SHP77 (cell line): ENCODE measurements at regions not wholly inside any gene's neighbourhood (a gene's known extent, or its start where the extent isn't known, plus 50 kb on each side); places are given as distances from the start of the nearest gene placed in this dataset.

Experiments
- DNase-seq, 2 experiments: peaks; one replicate each; lab custom pipeline; 2025; lab: John Stamatoyannopoulos, UW

DNA sequence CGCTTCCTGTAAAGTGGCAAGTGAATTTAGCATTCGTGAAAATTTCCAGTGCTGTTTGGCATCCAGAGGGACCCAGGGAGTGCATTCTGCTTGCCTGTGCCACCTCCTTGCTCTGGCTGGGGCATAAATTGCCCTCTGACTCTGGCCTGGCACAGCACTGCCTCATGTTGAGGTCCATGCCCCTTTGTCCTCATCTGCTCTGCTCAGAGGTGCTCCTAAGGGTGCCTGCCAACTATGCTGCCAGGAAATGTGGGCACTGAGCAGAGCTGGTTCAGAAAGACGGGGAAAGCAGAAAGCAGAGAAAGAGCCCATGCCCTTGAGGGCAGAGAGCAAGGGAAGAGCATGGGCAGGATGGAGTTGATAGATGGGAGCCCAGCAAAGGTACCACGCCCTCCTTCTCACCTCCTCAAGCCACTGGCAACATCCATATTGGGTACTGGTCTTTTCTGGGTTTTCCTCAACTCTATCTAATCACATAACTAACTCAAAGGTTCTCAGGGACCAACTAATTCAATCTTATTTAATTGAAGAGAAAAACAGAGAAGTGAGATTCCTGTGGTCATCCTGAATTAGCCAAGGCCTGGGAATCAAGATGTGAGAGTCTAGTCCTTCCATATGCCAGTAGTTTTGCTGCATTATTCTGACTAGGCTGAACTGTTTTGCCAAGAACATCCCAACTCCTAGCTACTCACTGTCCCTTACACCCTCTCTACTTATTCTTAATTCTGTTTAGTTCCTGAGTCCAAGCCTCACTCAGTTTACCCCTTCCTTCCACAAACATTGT is 441.5 kb upstream of the TNP1 start:
- DNase-seq: no peak

DNA sequence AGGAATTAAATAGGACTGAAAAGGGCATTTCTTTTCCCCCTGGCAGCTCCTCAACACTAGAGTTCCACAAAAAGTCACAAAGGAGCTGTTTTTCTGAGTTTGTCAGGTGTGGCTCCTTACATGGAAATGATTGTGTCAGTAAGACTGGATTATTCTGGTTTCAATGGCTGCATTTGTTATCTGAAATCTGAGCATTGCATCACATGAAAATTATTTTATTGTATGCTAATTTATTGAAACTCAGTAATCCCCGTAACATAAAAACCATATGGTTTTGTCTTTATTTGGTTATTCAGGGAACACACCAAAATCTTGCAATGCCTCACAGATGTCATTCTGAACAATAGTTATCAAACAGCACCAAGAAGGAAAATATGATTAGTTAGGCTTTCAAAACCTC is 439.7 kb upstream of the TNP1 start:
- no peak for DNase-seq

DNA sequence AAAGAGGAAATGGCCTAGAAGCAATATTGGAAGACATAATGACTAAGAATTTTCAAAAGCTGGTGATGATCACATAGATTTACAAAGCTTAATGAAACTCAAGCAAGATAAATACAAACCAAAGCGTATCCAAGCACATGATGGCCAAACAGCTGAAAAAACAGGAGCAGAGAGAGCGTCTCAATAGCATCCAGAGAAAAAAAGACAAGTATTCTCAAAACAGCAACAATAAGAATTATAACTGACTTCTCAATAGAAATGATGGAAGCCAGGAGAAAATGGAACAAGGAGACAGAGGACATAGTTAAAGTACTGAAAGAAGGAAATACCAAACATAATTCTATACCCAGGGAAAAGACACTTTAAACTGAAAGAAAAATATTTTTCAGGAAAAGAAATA is 437.2 kb upstream of the TNP1 start:
- no peak for DNase-seq

DNA sequence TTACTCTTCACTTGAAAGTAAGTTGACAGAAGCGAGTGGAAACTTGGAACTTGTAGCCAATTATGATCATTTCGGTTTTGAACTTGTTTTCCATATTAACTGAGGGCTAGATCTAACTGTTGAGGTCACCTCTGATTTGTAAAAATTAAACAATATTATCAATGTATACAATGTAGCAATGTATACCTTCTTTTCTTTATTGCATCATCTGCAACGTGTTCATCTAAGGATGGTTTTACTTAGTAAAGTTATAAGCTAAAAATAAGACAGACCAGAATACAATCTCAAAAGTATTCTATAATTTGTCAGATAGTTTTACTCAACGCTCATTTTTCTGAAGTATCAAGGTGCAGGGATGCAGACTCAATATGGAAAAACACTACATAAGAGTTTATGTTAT is 435.0 kb upstream of the TNP1 start:
- DNase-seq: no peak

DNA sequence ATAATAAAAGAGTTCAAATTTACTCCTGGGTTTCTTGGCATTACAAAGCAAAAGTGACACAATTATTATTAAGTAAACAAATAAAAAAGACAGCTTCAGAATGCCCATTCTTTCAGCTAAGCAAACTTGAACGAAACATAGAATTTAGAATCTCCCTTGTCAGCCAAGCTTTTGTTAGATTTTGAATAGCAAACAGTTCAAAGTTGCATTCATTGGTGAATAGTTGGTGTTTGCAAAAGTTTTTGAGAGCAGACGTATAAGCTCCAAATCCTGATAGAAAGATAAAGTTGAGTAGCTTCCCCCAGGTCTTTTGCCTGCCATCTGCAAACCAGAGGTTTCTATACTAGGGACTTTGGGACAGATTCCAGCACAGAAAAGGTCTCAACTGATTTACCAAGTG is 434.3 kb upstream of the TNP1 start:
- no peak for DNase-seq

DNA sequence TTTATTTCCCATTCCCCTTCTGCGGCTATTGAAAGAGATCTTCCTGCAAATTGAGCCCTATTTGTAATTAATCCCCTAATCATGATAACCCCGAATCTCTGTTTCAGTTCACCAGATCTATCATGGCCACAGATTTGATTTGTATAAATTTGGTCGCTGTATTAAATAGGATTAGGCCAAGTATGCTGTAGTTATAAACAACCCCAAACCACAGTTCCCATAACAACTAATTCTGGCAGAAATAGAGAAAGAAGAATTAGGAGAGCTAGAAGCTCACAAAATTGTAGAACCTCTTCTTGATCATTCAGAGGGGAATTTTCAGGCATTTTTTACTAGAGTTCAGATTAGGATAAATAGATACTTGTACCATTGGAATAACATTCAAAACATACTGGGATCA is 433.7 kb upstream of the TNP1 start:
- no peak for DNase-seq

DNA sequence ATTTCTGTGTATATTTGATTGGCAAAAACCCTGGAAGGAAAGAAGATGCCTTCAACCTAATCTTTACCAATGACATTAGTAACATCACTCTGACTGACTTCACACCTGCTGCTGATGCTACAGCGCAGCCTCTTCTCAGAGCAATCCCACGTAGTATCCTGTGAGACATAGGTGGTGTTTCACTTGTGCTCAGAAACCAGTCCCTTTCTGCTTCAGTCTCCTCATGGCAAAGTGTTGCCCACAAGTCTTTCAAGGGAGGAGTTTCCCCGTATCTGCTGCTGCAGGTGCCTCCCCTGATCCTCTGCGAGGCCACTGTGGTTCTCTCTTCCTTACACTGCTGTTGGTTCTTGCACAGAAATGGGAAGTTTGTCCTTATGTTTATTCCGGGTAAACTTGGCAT is 433.2 kb upstream of the TNP1 start:
- DNase-seq: no peak

DNA sequence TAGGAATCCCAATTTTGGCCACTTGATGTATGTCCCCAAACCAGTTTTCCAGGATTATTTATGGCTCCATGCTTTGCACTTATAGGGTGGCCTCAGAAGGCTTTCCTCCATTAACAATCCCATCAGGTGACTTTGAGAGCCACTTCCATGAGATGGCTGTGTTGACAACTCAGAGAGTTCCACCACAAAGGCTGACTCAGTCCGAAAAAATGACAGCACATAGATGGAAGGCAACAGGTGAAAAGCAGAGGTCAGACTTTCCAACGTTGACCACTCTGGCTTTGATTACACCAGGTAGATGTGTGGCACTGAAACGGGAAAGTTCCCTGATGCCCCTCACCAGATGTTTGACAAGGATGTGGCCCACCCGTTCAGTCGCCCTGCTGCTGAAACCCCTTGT is 431.4 kb upstream of the TNP1 start:
- DNase-seq: no peak

DNA sequence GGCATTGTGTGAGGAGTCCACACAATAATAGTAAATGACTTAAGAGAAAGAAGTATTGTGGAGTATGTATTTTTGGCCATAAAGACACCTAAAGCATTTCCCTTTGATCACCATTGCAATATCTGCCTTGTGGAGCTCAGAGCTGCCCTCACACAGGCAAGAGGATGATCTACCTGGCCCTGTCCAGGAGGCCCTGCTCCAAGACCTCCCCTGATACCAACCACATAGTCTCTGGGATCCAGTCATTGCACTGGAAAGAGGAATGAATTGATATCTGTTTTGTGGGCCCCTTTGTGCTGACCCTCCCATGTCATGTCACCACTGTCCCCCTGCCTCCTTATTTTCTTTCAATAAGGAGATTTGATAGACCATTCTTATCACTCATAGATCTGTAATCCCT is 430.6 kb upstream of the TNP1 start:
- DNase-seq: no peak

DNA sequence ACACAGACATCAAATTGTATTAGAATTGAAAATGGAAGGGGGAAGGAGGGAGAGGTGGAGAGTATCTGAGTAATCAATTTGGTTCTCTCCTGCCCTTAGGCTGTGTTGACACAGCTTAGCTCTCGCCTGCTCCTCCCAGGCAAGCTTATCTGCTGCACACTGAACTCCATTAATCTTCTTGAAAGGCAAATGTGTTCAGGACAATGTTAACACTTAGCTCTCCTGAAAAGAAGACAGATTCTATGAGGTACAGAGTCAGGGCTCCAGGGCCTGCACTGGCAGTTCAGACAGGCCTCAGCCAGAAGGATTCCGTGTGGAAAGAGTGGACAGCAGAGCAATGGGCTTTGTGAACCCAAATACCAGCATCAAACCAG is 430.0 kb upstream of the TNP1 start:
- DNase-seq: peak; percentile 82 to 87

DNA sequence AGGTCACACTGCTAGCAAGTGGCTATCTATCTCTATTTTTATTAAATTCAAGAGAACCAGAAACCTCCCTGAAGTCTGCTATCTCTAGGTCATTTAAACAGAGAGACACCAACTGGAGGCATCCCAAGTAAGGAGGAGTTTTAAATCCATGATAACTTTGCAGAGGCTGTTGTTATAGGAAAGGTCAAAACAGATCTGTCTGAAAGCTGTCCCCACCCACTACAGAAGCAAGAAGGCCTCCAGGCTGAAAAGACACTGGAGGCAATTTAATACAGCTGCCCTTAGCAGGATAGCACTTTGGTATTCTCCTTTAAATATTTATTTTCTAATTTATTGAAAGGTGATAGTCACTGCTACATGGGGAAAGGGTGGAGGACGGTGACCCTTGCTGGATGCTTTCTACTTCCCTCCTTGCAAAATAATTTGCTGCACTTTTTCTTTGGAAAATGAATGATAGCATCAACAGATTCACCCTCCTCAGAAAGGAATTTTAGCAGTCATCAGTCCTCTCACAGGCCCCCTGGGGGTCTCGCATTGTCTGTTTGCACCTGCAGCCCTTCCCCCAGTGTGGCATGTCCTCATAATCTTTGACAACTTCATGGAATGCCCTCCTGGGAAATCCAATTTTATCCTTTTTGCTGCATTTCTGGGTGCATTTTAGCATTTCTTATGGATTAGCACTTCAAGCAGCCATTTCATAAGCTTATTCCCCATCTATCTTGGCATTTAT is 429.5 kb upstream of the TNP1 start:
- no peak for DNase-seq

DNA sequence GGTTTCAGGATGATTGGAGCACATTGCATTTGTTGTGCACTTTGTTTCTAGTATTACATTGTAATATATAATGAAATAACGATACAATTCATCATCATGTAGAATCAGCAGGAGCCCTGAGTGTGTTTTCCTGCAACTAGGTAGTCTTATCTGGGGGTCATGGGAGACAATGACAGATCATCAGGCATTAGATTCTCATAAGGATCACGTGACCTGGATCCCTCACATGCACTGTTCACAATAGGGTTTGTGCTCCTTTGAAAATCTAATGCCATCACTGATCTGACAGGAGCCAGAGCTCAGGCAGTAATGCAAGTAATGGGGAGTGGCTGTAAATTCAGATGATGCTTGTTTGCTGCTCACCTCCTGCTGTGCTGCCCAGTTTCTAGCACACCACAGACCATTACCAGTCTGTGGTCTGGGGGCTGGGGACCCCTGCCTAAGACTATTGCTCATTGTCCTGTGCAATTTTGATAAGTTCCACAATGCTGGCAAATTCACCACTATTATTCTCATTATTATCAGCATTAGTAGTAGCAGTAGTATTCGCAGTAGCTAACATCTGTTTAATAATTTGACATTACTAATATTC is 428.7 kb upstream of the TNP1 start:
- no peak for DNase-seq

DNA sequence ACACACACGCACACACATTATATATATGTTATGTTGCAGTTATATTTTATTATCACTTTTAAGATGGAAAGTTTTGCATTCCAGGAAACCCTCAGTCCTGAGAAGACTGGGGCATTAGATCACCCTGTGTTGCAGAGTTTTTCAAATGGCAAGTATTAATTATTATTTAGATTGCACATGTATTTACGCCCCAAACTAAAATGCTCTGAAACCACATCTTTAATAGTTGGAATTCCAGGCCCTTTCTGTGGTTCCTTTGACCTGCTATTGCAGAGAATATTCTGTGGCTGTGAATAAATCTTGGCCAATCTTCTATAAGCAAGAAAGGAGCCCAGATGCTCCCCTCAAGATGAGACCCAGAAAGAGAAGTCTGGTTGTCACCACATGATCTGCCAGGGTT is 427.0 kb upstream of the TNP1 start:
- no peak for DNase-seq

DNA sequence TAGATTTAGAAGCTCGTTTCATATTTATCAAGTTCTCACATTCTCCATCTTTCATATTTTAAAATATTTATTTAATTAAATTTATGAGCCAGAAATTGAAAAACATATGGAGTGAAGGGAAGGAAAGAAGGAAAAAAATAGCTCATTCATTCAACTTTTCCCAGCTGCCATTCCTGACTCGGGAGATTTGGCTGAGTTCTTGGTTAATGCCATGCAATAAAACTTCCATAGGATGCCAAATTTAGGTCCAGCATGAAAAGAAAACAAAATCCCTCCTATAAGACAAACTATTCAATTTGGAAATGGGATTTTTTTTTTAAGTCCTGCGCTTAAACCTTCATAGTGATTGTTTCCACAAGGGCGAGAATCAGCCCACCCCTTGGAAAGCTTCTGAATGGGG is 426.1 kb upstream of the TNP1 start:
- DNase-seq: no peak

DNA sequence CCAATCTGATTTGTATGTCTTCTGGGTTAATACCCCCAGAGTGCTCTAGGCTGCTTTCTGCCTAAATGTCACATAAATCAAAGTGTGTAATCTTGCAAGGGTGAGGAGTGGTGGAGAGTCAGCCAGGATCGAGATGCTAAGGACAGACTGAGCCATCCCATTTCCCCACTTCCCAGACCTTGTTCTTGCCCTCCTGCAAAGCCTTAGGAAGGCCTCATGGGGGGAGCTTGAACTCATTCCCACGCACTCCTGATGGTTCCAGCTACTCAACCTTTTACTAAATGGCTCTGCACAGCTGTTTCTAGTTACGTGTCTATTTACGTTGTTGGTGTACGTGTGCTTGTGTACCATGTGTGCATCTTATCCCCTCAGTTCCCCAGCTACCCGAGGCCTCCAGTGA is 423.6 kb upstream of the TNP1 start:
- DNase-seq: no peak

DNA sequence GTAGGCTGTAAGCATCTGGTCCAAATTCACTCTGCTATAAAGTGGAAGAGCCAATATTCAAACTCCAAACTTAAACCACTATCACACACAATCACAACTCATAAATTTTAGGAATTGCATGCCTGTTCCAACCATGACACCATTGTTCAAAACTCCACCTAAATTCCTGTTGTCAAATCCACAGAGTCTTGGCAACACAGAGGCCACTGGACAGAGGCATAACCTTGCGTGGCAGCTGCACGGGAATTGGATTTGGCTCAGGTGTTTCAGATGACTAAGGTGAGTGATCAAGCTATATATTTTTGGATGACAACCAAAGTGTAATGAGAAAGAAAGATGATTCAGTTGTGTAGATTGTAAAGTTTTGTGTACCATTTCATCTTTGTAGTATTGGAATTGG is 422.7 kb upstream of the TNP1 start:
- DNase-seq: no peak

DNA sequence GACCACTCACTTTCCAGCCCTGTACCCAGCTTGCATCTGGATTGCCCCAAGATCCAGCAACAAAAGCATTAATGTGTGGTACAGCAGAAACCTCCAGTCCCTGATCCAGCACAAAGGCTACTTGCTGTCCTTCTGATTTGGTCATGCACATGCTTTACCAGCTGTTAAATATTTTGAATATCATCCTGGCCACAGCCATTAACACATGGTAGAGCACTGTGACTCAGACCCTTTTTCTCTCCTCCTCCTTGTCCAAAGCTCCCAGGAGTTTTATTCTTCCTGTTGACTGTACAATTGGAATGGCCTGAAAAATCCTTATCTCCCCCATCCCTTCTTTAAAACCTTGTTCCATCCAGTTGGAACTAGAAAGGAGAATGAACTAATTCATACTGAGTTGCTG is 419.7 kb upstream of the TNP1 start:
- no peak for DNase-seq

DNA sequence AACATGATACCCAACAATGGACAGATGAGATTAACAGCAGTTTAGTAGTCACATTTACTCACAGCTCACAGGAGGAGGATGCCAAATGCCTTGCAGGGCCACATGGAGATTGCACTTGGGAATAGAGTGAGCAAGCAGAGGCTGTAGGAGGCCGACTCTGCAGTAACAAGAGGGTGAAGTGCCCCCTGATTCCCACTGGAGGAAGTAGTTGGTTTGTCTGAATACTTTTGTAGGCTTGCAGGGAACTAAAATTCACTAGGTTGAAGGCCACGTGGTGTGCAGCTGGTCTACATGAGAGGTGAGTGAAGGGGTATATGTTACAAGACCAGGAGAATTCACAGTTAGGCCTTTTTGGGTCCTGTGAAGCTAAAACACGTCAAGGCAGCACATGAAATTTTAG is 419.3 kb upstream of the TNP1 start:
- DNase-seq: no peak

DNA sequence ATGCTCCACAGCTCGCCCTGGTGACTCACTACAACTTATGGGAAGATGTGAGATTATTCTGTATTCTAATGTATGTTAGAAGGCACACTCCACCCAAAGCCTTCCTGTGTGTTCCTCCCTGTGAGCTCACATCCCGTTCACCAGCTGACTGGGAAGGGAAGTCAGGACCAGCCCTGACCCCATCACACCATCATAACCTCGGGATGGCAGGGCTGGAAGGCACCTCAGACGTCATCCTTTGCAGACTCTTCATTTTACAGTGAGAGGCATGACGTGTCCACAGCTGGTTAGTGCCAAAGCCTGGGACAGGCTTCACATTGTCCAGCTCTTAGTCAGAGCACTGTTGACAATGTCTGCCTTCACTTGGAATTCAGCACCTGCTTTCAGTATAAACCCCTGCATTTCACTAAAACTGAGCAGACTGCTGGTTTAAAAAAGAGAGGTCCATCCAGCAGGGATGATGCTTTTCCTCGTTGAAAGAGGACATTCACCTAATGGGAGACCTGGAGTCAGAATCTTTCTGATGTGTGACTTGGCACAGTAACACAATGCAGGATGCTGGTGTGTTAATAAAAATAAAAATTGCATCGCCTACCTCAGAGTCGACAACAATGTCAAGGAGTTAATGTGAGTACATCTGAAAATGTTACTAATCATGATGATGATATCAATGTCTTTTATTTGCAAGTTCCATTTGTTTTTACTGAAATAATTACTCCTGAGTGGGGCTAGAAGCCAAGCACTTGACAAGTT is 418.0 kb upstream of the TNP1 start:
- DNase-seq: peak; percentile 86 to 89

DNA sequence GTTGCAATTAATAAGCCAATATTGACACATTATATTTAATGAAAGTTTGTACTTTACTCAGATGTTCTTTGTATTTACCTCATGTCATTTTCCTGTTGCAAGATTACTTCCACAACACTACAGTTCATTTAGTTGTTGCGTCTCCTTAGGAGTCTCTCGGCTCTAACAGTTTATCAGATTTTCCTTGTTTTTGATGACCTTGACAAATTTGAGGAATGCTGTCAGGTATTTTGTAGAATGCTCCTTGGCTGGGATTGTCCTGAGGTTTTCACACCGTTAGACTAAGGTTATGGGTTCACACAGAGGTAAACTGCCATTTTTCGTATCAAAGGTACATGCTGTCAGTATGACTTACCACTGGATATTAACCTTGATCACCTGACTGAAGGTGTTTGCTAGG is 416.6 kb upstream of the TNP1 start:
- DNase-seq: no peak

DNA sequence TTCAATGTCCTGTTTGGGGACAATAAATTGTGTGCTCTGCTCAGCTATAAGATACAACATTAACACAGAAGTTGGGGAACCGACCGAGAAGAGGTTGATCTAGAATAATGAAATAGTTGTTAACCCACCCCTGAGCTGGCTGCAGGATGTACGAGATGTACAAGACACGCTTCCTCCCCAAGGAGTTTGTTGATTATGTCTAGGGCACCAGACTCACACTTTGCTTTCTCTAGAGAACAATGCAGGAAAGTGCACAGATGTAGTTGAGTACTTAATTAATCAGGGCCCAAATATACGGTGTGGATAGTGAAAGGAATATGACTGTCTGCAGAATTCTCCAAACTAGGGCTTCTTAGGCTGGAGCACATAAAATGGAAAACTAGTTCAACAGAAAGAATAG is 415.2 kb upstream of the TNP1 start:
- DNase-seq: no peak

DNA sequence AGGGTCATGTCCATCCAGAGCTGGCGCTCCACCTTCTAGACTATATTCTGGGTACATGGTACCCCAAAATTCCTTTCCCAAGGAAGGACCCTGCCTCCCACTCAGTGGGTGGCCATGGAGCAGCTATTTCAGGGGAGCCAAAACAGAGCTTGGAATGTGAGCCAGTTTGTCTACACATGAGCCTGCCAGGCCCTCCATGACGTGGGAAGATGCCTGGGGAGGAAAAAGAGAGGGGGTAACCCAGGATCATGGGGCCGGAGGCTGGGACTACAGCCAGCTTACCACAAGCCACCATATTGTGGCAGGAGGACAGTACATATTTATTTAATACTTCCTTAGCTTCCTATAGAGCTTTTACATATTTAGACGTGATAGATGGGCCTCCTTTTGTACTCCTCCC is 414.7 kb upstream of the TNP1 start:
- no peak for DNase-seq

DNA sequence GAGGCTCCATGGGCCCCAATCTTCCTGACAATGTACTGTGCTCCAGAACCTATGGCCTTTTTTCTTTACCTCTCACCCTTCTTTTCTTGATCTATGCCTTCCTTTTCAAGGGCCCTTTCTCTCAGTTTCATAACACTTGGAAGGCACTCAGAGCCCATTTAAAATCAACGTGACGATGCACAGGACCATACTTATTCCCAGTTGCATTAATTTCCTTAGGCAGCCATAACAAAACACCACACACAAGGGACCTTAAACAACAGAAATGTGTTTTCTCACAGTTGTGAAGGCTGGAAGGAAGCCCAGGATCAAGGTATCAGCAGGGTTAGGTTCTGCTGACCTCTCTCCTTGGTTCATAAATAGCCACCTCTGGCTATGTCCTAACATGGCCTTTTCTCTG is 414.0 kb upstream of the TNP1 start:
- DNase-seq: no peak
